HepG2 (cell line): ENCODE measurements at regions not wholly inside any gene's neighbourhood (a gene's known extent, or its start where the extent isn't known, plus 50 kb on each side); places are given as distances from the start of the nearest gene placed in this dataset.

ENCODE experiments used
- ARHGAP35 ChIP-seq: sonication (generic); formaldehyde crosslinking; IDR thresholded peaks from 2 replicates; pipeline ENCODE4 v1.9.0; 2022; ENCODE audit warnings: mild to moderate bottlenecking, inconsistent platforms, moderate library complexity, missing genetic modification reagents, borderline replicate concordance
- CBFB ChIP-seq: sonication (generic); formaldehyde crosslinking; IDR thresholded peaks from 2 replicates; pipeline ENCODE4 v1.4.0; 2020; ENCODE audit warnings: missing genetic modification reagents
- CC2D1A ChIP-seq: sonication (generic); formaldehyde crosslinking; IDR thresholded peaks from 2 replicates; pipeline ENCODE4 v1.8.1; 2023; ENCODE audit warnings: mild to moderate bottlenecking, missing genetic modification reagents
- EZH2 ChIP-seq: conservative IDR thresholded peaks from 2 replicates; pipeline ENCODE4 v1.6.1; 2012; ENCODE audit warnings: mild to moderate bottlenecking, low read depth, low read length, moderate library complexity
- FOXK2 ChIP-seq: fragments of 450-650 bp; IDR thresholded peaks from 2 replicates; pipeline ENCODE4 v1.6.1; 2016
- PRDM4 ChIP-seq: sonication (generic); formaldehyde crosslinking; IDR thresholded peaks from 2 replicates; pipeline ENCODE4 v1.9.0; 2021; ENCODE audit warnings: missing genetic modification reagents, borderline replicate concordance
- RAD51 ChIP-seq: fragments of 450-650 bp; IDR thresholded peaks from 2 replicates; pipeline ENCODE4 v1.6.1; 2016; ENCODE audit warnings: borderline replicate concordance
- RXRB ChIP-seq: IDR thresholded peaks from 2 replicates; pipeline ENCODE4 v1.6.1; 2016; ENCODE audit warnings: borderline replicate concordance, missing genetic modification reagents, missing compliant biosample characterization
- SP1 ChIP-seq, 2 experiments: fragments of 450-650 bp in 1 of 2; sonication (generic) in 1 of 2; formaldehyde crosslinking in 1 of 2; IDR thresholded peaks; 2 replicates each; pipeline versions ENCODE4 v1.4.0 to v1.6.1; 2016 to 2020; ENCODE audit warnings: missing genetic modification reagents in 1 of 2
- STAG1 ChIP-seq: sonication (generic); formaldehyde crosslinking; IDR thresholded peaks from 2 replicates; pipeline ENCODE4 v1.4.0; 2020; ENCODE audit warnings: missing genetic modification reagents
- ZBTB7A ChIP-seq: sonication (generic); formaldehyde crosslinking; IDR thresholded peaks from 2 replicates; pipeline ENCODE4 v1.8.0; 2022; ENCODE audit warnings: mild to moderate bottlenecking, missing genetic modification reagents
- ZBTB8A ChIP-seq: sonication (generic); formaldehyde crosslinking; IDR thresholded peaks from 2 replicates; pipeline ENCODE4 v1.4.0; 2020; ENCODE audit warnings: mild to moderate bottlenecking, low read depth, missing genetic modification reagents, borderline replicate concordance
- ZNF17 ChIP-seq: sonication (generic); formaldehyde crosslinking; IDR thresholded peaks from 2 replicates; pipeline ENCODE4 v1.5.0; 2020; ENCODE audit warnings: mild to moderate bottlenecking, missing genetic modification reagents
- ZNF512 ChIP-seq: sonication (generic); formaldehyde crosslinking; IDR thresholded peaks from 2 replicates; pipeline ENCODE4 v1.4.0; 2020; ENCODE audit warnings: mild to moderate bottlenecking, missing genetic modification reagents

- TF ChIP-seq ARHGAP35 (CRISPR knock-in tag) (no peak), SP1 (IDR thresholded peaks at IDR 0.05) (no peak), SP1 (CRISPR knock-in tag; IDR thresholded peaks at IDR 0.05) (no peak), RXRB (CRISPR knock-in tag) (no peak), ZBTB7A (CRISPR knock-in tag) (no peak), EZH2 (no peak), RAD51 (no peak), ZNF512 (CRISPR knock-in tag) (no peak), CC2D1A (CRISPR knock-in tag) (no peak), CBFB (CRISPR knock-in tag) (no peak), ZNF17 (CRISPR knock-in tag) (no peak), ZBTB8A (CRISPR knock-in tag) (no peak), STAG1 (no peak), FOXK2 (no peak), PRDM4 (no peak)
Observed at GRCh38 chr3:153089620-153090019, 72.4 kb upstream of the RAP2B start.
